ENCODE measurements at regions not wholly inside any gene's neighbourhood (a gene's known extent, or its start where the extent isn't known, plus 50 kb on each side); places are given as distances from the start of the nearest gene placed in this dataset.

DNA sequence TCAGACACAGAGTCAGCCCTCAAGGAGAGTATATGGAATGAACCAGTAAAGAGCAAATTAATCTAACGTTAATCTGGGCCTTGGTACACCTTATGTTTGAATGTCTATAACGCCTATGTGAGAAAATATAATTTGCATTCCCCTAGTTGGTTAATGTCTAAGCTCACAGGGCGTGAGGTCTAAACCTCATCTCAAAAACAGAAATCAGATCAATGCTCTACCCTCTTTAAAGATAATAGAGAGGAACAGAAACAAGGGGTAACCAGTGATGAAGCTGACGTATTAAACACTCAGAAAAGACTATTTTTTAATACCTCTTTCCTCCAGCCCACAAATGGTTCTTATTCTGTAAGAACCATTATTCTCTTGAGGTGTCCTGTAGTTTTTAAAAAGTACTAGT is 369.2 kb upstream of the NOCT start:
- H3K4me3 ChIP-seq = no peak overlapping the region
- DNase-seq (ENCODE audit: low spot score in 2 of 2) = no peak
- TF ChIP-seq EP300 (IDR thresholded peaks at IDR 0.05) (no peak), POLR2A (IDR thresholded peaks at IDR 0.05) (no peak), POLR2AphosphoS5 (IDR thresholded peaks at IDR 0.05) (no peak)
- TF ChIP-seq, protein P1, sequence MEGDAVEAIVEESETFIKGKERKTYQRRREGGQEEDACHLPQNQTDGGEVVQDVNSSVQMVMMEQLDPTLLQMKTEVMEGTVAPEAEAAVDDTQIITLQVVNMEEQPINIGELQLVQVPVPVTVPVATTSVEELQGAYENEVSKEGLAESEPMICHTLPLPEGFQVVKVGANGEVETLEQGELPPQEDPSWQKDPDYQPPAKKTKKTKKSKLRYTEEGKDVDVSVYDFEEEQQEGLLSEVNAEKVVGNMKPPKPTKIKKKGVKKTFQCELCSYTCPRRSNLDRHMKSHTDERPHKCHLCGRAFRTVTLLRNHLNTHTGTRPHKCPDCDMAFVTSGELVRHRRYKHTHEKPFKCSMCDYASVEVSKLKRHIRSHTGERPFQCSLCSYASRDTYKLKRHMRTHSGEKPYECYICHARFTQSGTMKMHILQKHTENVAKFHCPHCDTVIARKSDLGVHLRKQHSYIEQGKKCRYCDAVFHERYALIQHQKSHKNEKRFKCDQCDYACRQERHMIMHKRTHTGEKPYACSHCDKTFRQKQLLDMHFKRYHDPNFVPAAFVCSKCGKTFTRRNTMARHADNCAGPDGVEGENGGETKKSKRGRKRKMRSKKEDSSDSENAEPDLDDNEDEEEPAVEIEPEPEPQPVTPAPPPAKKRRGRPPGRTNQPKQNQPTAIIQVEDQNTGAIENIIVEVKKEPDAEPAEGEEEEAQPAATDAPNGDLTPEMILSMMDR (IDR thresholded peaks at IDR 0.05) = no peak
- H3K27me3 ChIP-seq = no peaks in the 10 kb centered on the region
- no peaks in the 10 kb centered on the region for H3K36me3 ChIP-seq
- H3K9me3 ChIP-seq = no peaks in the 10 kb centered on the region
- WGBS = 82% methylated on average over 4 of the region's 4 CpGs
- H3K4me1 ChIP-seq = no peaks in the 10 kb centered on the region
- no peak overlapping the region for H3K27ac ChIP-seq

DNA sequence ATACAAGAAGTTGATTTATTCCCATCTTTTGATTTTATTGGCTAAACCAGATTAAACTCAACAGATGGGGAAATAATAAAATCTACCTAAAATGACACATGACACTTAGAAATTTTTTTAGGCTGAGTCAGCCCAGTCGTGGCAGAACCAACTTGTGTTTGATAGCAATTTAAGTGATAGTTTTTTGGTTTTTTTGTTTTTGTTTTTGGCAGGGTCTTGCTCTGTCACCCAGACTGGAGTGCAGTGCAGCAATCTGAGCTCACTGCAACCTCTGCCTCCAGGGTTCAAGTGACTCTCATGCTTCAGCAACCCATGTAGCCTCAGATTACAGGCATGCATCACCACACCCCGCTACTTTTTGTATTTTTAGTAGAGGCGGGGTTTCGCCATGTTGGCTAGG is 370.3 kb upstream of the NOCT start:
- H3K27me3 ChIP-seq = no peaks in the 10 kb centered on the region
- H3K36me3 ChIP-seq = no peaks in the 10 kb centered on the region
- no peaks in the 10 kb centered on the region for H3K4me1 ChIP-seq
- H3K9me3 ChIP-seq = no peaks in the 10 kb centered on the region
- DNase-seq (ENCODE audit: low spot score in 2 of 2) = no peak
- H3K4me3 ChIP-seq = no peak overlapping the region
- 66% methylated on average over 4 of the region's 4 CpGs for WGBS
- H3K27ac ChIP-seq = no peak overlapping the region
- no peak for TF ChIP-seq POLR2A (IDR thresholded peaks at IDR 0.05)
- TF ChIP-seq EP300 (IDR thresholded peaks at IDR 0.05) = no peak

DNA sequence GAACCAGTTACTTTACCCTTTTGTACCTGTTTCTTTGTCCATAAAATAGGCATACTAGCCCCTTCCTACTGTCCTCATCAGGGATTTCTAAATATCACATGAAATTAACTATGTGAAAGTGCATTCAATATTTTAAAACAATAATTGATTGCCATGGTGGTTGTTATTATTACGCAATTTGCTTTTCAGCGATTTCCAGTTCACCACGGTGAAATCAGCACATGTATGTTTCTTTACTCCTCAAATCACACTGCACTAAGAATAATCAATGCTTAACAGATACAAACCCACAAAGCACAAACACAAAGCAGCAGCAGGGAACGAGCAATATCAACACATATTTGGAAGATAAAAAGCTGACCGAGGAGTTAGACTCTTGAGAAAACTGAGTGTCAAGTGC is 371.3 kb upstream of the NOCT start:
- no peaks in the 10 kb centered on the region for H3K27me3 ChIP-seq
- no peak overlapping the region for H3K4me3 ChIP-seq
- no peaks in the 10 kb centered on the region for H3K36me3 ChIP-seq
- no peaks in the 10 kb centered on the region for H3K9me3 ChIP-seq
- no peak for DNase-seq (ENCODE audit: low spot score in 2 of 2)
- WGBS = 62% methylated on average over 5 of the region's 5 CpGs
- H3K4me1 ChIP-seq = no peaks in the 10 kb centered on the region
- no peak overlapping the region for H3K27ac ChIP-seq
- TF ChIP-seq EP300 (IDR thresholded peaks at IDR 0.05) = no peak
- no peak for TF ChIP-seq POLR2A (IDR thresholded peaks at IDR 0.05)
- no peak for TF ChIP-seq POLR2AphosphoS5 (IDR thresholded peaks at IDR 0.05)
- TF ChIP-seq, protein P1 (IDR thresholded peaks at IDR 0.05) = no peak

DNA sequence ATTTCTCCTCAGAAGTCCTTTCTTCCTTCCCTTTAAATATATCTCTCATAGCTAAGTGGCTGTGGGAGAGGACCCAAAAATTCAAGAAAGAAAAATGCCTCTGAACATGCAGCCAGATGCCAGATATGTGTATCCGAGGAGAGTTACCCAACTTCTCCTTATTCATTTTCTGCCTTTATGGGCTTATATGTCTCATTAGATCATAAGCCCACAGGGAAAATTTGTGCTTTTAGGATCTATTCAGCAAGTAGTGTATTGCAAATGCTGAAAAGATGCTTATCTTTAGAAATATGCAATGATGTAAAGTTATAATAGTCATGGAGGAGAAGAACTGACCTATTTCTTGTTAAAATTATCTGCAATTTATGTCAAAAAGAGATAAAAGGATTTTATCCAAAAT is 371.8 kb upstream of the NOCT start:
- no peak for TF ChIP-seq POLR2AphosphoS5 (IDR thresholded peaks at IDR 0.05)
- TF ChIP-seq, protein P1 (IDR thresholded peaks at IDR 0.05) = no peak
- no peak for TF ChIP-seq EP300 (IDR thresholded peaks at IDR 0.05)
- no peak for TF ChIP-seq POLR2A (IDR thresholded peaks at IDR 0.05)
- H3K27ac ChIP-seq = no peak overlapping the region
- H3K27me3 ChIP-seq = no peaks in the 10 kb centered on the region
- no peaks in the 10 kb centered on the region for H3K9me3 ChIP-seq
- 18% methylated on average over 1 of the region's 1 CpG for WGBS
- H3K36me3 ChIP-seq = no peaks in the 10 kb centered on the region
- no peaks in the 10 kb centered on the region for H3K4me1 ChIP-seq
- H3K4me3 ChIP-seq = no peak overlapping the region
- no peak for DNase-seq (ENCODE audit: low spot score in 2 of 2)

DNA sequence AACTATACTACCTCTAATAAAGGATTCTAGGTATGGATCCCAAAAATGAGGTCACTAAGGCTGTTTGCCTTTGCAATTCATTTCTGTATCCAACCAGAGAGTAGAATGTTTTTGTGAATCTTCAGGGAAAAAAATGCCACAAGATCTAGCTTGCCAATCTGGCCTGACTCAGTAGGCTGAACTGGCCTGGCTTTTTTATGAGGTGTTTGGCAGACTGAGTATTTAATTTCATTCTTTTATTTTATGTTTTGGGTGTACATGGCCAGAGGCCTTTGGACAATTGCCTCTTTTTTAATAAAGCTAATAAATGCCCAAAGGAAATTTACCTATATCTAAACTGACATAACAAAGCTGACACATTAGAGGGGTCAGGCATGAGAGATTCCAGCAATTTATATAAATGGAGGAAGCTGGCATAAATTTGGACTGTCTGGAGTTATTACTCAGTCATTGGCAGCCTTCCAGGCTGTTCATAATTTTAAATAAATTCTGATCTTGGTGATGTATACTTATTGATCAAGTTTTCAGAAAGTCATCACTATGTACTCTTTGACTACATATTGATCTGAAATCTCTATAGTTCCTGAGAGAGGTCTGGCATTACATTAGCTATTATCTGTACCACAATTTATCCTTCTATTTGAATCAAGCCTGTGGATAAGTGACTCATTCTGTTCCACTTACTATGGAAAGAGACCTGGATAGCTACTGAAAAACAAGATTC is 376.4 kb upstream of the NOCT start:
- DNase-seq (ENCODE audit: low spot score in 2 of 2) = no peak
- Histone ChIP-seq H3K9me3 (no peaks in the 10 kb centered on the region), H3K27ac (no peak overlapping the region), H3K36me3 (no peaks in the 10 kb centered on the region), H3K27me3 (no peaks in the 10 kb centered on the region), H3K4me3 (no peak overlapping the region), H3K4me1 (no peaks in the 10 kb centered on the region)
- TF ChIP-seq EP300 (IDR thresholded peaks at IDR 0.05) (no peak), POLR2A (IDR thresholded peaks at IDR 0.05) (no peak), POLR2AphosphoS5 (IDR thresholded peaks at IDR 0.05) (no peak)
- TF ChIP-seq, protein P1 (IDR thresholded peaks at IDR 0.05) = no peak

DNA sequence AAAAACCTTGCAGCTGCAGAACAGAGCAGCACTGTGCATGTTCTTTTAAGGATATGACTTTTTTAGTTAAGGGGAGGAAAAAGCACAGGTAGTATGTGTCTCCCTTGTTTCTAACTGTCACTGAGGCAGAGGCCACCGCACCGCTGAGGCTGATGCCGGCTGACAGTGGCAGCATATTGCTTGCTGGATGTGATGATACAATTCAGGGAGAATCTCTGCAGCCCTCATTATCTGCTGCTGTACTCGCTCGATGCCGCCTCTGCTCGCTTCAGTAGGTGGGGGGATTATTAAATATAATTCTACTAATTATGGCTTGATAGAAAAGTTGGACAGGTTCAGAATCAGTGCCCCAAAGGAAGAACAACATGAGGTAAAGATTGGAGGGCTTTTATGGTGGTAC is 378.8 kb upstream of the NOCT start:
- H3K9me3 ChIP-seq = no peaks in the 10 kb centered on the region
- H3K4me1 ChIP-seq = no peaks in the 10 kb centered on the region
- WGBS = 80% methylated on average over 7 of the region's 7 CpGs
- no peak overlapping the region for H3K27ac ChIP-seq
- no peak for DNase-seq (ENCODE audit: low spot score in 2 of 2)
- H3K27me3 ChIP-seq = no peaks in the 10 kb centered on the region
- TF ChIP-seq, protein P1 (IDR thresholded peaks at IDR 0.05) = no peak
- no peak for TF ChIP-seq POLR2A (IDR thresholded peaks at IDR 0.05)
- no peak for TF ChIP-seq POLR2AphosphoS5 (IDR thresholded peaks at IDR 0.05)
- no peak for TF ChIP-seq EP300 (IDR thresholded peaks at IDR 0.05)
- no peaks in the 10 kb centered on the region for H3K36me3 ChIP-seq
- no peak overlapping the region for H3K4me3 ChIP-seq
